ENCODE measurements at regions not wholly inside any gene's neighbourhood (a gene's known extent, or its start where the extent isn't known, plus 50 kb on each side); places are given as distances from the start of the nearest gene placed in this dataset.
A peak's percentile ranks its signal among the peaks of the same experiment; 100 is the strongest.

DNA sequence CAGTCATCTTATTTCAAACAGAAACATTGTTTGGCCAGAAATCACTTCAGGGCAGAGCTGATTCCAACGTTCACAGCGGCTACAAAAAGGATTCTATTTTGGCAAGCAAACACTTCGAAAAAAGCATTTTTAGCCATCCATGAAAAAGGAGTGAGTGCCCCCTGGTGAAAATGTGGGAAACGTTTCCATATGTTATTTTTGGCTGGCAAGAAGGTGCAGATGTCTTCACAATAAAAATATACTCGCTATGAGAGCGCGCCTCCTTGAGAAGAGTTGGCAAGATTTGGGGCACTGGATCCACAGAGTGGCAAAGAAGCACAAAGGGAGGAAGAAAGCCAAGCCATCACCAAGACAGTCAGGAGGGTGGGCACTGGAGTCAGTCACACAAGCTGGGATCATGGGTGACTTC is 191.1 kb downstream of the CHD9NB start:
- H3K9me3 Mint-ChIP-seq (ENCODE audit: unreplicated experiment) = no peaks in the 10 kb centered on the region
- no peak overlapping the region for H3K27ac Mint-ChIP-seq (ENCODE audit: unreplicated experiment)
- peaks cover 4% of the 10 kb centered on the region for H3K27me3 Mint-ChIP-seq (ENCODE audit: low read depth, unreplicated experiment)
- Histone ChIP-seq H3K9me3 (ENCODE audit: insufficient read depth, low read depth, low read length) (no peaks in the 10 kb centered on the region), H3K79me2 (ENCODE audit: insufficient read depth, low read length) (no peaks in the 10 kb centered on the region), H3K27ac (ENCODE audit: low read depth, low read length) (no peak overlapping the region), H3K27me3 (ENCODE audit: insufficient read depth, low read length) (no peaks in the 10 kb centered on the region), H3K9ac (ENCODE audit: low read length) (no peak overlapping the region), H2AFZ (ENCODE audit: low read depth, low read length) (no peak overlapping the region), H3K4me1 (ENCODE audit: insufficient read depth, low read length) (no peaks in the 10 kb centered on the region), H3K4me3 (ENCODE audit: insufficient read depth, low read depth, low read length) (no peak overlapping the region), H4K20me1 (ENCODE audit: insufficient read depth, low read length) (no peaks in the 10 kb centered on the region), H3K36me3 (ENCODE audit: insufficient read depth, low read length) (no peaks in the 10 kb centered on the region), H3K4me2 (ENCODE audit: low read length) (no peak overlapping the region)
- no peak overlapping the region for H3K4me3 Mint-ChIP-seq (ENCODE audit: unreplicated experiment)
- H3K36me3 Mint-ChIP-seq (ENCODE audit: low read depth, unreplicated experiment) = no peaks in the 10 kb centered on the region
- TF ChIP-seq EZH2 (IDR thresholded peaks at IDR 0.05; ENCODE audit: insufficient read depth, low read length) = no peak
- TF ChIP-seq, protein P1, sequence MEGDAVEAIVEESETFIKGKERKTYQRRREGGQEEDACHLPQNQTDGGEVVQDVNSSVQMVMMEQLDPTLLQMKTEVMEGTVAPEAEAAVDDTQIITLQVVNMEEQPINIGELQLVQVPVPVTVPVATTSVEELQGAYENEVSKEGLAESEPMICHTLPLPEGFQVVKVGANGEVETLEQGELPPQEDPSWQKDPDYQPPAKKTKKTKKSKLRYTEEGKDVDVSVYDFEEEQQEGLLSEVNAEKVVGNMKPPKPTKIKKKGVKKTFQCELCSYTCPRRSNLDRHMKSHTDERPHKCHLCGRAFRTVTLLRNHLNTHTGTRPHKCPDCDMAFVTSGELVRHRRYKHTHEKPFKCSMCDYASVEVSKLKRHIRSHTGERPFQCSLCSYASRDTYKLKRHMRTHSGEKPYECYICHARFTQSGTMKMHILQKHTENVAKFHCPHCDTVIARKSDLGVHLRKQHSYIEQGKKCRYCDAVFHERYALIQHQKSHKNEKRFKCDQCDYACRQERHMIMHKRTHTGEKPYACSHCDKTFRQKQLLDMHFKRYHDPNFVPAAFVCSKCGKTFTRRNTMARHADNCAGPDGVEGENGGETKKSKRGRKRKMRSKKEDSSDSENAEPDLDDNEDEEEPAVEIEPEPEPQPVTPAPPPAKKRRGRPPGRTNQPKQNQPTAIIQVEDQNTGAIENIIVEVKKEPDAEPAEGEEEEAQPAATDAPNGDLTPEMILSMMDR (IDR thresholded peaks at IDR 0.05; ENCODE audit: insufficient read depth, low read depth, low read length) = peak; percentile 38
- FAIRE-seq (no peak), DNase-seq (ENCODE audit: low read depth) (no peak)
- H3K4me1 Mint-ChIP-seq (ENCODE audit: low read depth, unreplicated experiment) = no peaks in the 10 kb centered on the region

DNA sequence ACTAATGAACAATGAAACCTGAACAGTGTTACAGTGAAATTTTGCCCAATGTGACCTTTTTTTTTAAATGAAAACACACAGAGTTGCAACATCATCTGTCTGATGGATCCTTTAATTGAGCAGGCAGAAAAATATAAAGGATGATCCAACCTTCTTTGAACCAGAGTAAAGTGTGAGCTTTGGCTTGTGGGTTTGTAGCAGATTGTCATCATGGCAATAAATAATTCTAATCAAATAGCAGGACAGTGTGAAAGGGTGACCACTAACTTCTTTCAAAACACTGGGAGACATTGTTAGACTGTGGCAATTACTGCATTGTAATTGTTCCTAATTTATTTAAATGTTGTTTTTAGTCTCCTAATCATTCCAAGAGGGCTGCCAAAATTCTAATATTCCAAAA is 197.2 kb downstream of the CHD9NB start:
- no peak overlapping the region for H3K9ac ChIP-seq (ENCODE audit: low read length)
- TF ChIP-seq EZH2 (IDR thresholded peaks at IDR 0.05; ENCODE audit: insufficient read depth, low read length) = no peak
- TF ChIP-seq, protein P1 (IDR thresholded peaks at IDR 0.05; ENCODE audit: insufficient read depth, low read depth, low read length) = no peak
- H4K20me1 ChIP-seq (ENCODE audit: insufficient read depth, low read length) = no peaks in the 10 kb centered on the region
- Mint-ChIP-seq H3K9me3 (ENCODE audit: unreplicated experiment) (peaks cover 9% of the 10 kb centered on the region), H3K27me3 (ENCODE audit: low read depth, unreplicated experiment) (no peaks in the 10 kb centered on the region), H3K36me3 (ENCODE audit: low read depth, unreplicated experiment) (no peaks in the 10 kb centered on the region), H3K27ac (ENCODE audit: unreplicated experiment) (no peak overlapping the region), H3K4me3 (ENCODE audit: unreplicated experiment) (no peak overlapping the region), H3K4me1 (ENCODE audit: low read depth, unreplicated experiment) (no peaks in the 10 kb centered on the region)
- no peaks in the 10 kb centered on the region for H3K27me3 ChIP-seq (ENCODE audit: insufficient read depth, low read length)
- DNase-seq (ENCODE audit: low read depth) (no peak), FAIRE-seq (no peak)
- H3K36me3 ChIP-seq (ENCODE audit: insufficient read depth, low read length) = no peaks in the 10 kb centered on the region
- no peak overlapping the region for H2AFZ ChIP-seq (ENCODE audit: low read depth, low read length)
- peaks cover 7% of the 10 kb centered on the region for H3K9me3 ChIP-seq (ENCODE audit: insufficient read depth, low read depth, low read length)
- no peak overlapping the region for H3K4me2 ChIP-seq (ENCODE audit: low read length)
- no peak overlapping the region for H3K4me3 ChIP-seq (ENCODE audit: insufficient read depth, low read depth, low read length)
- H3K79me2 ChIP-seq (ENCODE audit: insufficient read depth, low read length) = no peaks in the 10 kb centered on the region
- H3K27ac ChIP-seq (ENCODE audit: low read depth, low read length) = no peak overlapping the region
- no peaks in the 10 kb centered on the region for H3K4me1 ChIP-seq (ENCODE audit: insufficient read depth, low read length)

DNA sequence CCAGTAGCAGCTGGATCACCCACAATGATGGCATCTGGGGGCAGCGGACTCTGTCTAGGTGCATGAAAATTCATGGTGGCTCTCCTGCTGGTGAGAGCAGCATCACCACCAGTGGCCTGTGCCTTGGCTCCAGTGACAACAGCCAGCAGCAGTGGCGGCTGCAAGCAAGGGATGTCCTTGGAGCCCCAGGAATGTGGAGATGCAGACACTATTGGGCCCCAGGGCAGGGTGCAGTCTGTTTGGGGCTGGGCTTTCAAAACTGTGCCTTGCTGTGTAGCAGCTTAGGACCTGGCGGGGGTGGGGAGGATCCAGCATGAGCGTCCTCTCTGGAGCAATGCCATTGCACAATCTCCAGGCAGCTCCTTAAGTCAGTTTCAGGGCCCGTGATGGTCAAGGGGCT is 199.7 kb downstream of the CHD9NB start:
- no peak overlapping the region for H3K4me3 Mint-ChIP-seq (ENCODE audit: unreplicated experiment)
- no peaks in the 10 kb centered on the region for H3K79me2 ChIP-seq (ENCODE audit: insufficient read depth, low read length)
- TF ChIP-seq, protein P1 (IDR thresholded peaks at IDR 0.05; ENCODE audit: insufficient read depth, low read depth, low read length) = no peak
- TF ChIP-seq EZH2 (IDR thresholded peaks at IDR 0.05; ENCODE audit: insufficient read depth, low read length) = no peak

More for the DNA sequence above, 199.7 kb downstream of the CHD9NB start:
- Histone ChIP-seq H4K20me1 (ENCODE audit: insufficient read depth, low read length) (no peaks in the 10 kb centered on the region), H3K27me3 (ENCODE audit: insufficient read depth, low read length) (no peaks in the 10 kb centered on the region), H3K27ac (ENCODE audit: low read depth, low read length) (no peak overlapping the region), H3K9me3 (ENCODE audit: insufficient read depth, low read depth, low read length) (peaks cover 7% of the 10 kb centered on the region), H3K4me3 (ENCODE audit: insufficient read depth, low read depth, low read length) (no peak overlapping the region), H3K36me3 (ENCODE audit: insufficient read depth, low read length) (no peaks in the 10 kb centered on the region), H3K4me1 (ENCODE audit: insufficient read depth, low read length) (no peaks in the 10 kb centered on the region), H3K9ac (ENCODE audit: low read length) (no peak overlapping the region), H3K4me2 (ENCODE audit: low read length) (no peak overlapping the region), H2AFZ (ENCODE audit: low read depth, low read length) (no peak overlapping the region)
- peaks cover 11% of the 10 kb centered on the region for H3K9me3 Mint-ChIP-seq (ENCODE audit: unreplicated experiment)
- H3K36me3 Mint-ChIP-seq (ENCODE audit: low read depth, unreplicated experiment) = no peaks in the 10 kb centered on the region
- no peak overlapping the region for H3K27ac Mint-ChIP-seq (ENCODE audit: unreplicated experiment)
- no peaks in the 10 kb centered on the region for H3K27me3 Mint-ChIP-seq (ENCODE audit: low read depth, unreplicated experiment)
- H3K4me1 Mint-ChIP-seq (ENCODE audit: low read depth, unreplicated experiment) = no peaks in the 10 kb centered on the region
- FAIRE-seq (no peak), DNase-seq (ENCODE audit: low read depth) (no peak)

Measured in astrocyte (in vitro differentiated cells and primary cell).